ENCODE measurements at regions not wholly inside any gene's neighbourhood (a gene's known extent, or its start where the extent isn't known, plus 50 kb on each side); places are given as distances from the start of the nearest gene placed in this dataset.

- no peak for DNase-seq
Measured at GRCh38 chr6:166008441-166009369, 158.9 kb downstream of the TBXT start.

DNA sequence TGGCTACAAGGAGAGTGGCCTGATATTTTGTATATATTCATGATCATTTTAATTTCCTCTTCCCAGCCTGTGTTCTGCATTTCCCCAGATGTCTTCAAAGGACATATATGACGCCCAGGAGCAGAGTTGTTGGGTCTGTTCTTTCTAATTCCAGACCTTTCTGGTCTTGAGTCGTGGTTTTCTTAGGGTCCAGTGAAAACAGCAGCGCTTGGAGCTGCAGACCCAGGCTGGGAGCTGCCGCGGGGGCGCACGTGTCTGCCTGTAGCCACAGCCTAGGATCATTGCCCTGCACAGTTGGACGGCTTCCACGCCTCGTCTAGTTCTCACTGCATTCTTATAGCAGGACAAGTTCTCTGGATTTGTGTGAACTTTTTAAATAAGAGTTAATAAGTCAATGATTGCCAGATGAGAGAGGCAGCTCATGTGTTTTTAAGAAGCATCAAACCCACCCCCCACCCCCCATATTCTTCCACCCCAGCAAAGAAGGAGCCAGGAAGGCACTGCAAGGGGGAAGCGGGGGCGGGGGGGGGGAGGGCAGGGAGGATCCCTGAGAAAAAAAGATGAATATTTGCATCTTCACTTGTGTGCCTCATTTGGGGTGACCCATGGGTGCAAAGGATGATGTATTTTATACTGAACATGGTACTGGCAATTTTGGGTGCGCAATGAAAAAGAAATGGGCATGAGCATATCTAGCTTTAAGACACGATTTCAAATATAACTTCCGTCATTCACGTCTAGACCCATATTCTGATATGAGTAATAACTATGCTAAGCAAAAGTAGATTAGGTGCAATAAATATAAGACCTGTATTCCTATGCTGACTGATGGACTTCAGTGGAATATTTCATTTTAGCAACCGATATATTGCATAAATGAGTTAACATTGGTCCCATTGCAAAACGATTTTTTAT is 160.0 kb downstream of the TBXT start:
- no peak for DNase-seq

DNA sequence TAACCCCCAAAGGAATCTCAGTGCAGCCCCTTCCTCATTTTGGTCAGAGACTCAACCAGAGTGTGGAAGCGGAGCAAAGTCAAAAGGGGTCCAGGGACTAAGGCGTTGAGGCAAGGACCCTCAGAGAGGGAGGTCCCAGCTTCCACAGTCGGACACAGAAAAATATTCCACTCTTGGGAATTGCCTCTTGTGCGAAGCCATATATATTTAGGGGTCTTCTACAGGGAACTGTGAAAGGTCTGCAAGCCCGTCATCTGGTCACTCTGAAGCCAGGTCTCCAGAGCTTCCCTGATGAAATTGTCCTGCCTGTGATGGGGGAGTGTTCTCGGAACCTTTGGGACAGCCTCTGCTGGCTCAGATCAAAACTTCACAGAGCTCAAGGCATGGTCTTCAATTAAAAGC is 160.8 kb downstream of the TBXT start:
- DNase-seq = no peak

GRCh38 chr6:166005944-166006899 is 161.4 kb downstream of the TBXT start:
- no peak for DNase-seq

DNA sequence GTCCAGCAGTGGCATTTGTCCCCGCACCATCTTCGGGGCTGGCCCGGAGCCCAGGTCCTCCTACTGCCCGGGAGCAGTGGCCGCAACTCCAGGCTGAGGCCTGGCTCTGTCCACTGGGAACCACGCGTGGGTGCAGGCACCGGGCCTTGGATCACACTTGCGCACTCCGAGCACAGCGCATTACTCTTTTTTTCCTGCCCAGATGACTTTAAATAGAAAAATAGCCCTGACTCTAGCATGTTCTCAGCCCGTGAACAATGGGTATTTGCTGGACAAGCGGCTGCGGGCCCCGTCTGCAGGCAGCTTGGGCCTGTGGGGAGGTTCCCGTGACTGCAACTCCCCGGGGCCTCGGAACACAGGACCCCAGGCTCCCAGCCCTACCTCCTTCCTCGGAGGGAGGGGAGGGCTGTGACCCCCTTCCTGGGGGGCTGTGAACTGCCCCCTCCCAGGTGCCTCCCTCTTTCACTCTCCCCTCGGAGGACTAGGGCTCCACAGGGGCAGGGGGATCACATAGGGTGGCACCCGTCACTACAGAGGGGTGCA is 162.2 kb downstream of the TBXT start:
- DNase-seq = no peak

DNA sequence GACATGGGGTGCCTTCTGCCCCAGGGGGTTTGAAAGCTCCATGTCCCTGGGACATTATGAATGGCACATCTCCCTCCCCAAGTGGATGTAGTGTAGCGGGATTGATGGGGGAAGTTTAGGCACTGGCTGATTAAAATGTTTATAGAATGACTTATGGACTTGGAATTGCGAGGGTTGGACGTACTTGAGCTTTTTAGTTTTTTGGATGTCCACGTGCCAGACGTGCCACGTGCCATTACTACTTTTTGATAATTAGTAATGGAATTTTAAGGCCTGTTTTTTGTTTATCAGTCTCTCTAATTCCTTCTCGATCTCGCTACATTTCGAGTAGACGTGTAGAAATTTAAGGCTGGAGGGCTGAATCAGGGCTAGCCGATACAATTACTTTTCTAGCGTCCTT is 162.8 kb downstream of the TBXT start:
- DNase-seq = no peak

DNA sequence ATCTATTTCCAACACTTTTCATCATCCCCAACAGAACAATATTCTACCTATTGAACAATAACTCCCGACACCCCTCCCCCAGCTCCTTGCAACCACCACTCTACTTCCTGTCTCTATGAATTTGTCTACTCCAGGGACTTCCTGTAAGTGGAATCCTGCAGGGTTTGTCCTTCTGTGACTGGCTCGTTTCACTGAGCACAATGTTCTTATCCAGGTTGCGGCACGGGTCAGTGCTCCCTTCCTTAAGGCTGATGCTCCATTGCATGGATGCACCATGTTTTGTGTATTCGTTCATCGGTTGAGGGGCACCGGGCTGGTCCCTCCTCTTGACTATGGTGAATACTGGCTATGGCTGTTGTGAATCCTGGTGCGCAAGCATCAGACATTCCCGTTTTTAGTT is 163.2 kb downstream of the TBXT start:
- no peak for DNase-seq

DNA sequence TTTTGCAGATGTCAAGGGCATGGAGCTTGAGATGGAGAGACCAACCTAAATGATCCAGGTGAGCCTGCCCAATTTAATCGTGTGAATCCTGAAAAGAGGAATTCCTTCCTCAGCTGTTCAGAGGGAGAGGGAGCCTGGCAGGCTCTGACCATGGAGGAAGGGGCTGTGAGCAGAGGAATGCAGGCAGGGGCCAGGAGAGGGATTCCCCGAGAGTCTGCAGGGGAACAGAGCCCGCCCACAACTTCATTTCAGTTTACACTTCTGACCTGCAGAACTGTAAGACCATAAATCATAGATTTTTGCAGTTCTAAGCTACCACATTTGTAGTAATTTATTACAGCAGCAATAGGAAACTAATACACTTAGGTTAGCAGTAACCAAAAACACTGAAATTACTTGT is 164.1 kb downstream of the TBXT start:
- no peak for DNase-seq

DNA sequence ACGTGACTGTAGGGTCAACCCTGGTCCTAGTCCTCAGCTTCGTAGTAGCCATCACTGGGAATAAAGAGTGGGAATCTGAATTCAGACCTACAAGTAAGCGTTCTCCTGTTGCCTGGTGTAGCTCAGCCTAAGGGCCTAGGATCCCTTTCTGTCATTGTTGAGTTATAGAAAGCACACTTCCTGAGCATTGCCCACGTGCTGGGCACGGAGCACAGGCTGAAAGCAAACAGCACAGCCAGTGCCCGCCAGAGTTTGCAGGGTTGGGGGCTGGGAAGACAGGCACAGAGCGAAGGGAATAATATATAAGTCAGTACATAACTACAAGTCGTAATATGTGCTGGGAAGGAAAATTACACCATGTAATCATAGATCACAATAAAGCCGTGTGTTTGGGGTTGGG is 166.3 kb downstream of the TBXT start:
- no peak for DNase-seq

- DNase-seq = no peak
Measured at GRCh38 chr6:165999279-165999678, 168.4 kb downstream of the TBXT start.

DNA sequence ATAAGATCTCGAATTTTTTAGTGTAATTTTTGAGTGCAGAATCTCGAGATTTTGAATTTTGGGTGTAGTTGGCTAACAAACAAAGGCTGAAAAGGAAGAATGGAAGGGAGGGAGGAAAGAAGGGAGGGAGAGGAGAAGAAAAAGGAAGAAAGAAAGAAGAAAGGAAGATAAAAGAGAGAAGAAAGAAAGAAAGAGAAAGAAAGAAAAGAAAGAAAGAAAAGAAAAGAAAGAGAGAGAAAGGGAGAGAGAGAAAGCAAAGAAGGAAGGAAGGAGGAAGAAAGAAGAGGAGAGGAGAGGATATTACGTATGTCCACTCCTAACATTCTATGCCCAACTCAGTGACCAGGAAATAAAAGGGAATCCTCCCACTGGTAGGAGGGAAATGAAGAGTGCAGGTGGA is 169.6 kb downstream of the TBXT start:
- no peak for DNase-seq

DNA sequence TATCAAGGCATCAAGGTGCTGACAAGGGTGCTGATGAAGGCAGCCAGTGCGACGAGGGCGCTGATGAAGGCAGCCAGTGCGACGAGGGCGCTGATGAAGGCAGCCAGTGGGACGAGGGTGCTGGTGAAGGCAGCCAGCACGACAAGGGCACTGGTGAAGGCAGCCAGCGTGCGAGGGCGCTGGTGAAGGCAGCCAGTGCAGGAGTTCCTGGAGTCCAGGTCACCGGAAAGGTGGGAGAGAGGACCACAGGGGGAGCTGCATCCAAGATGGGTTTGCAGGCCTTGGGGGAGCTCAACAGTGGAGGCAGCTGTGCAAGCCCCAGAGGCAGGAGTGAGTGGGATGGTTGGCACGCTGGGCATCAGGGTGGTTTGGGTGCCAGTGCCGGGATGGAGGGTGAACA is 176.3 kb downstream of the TBXT start:
- no peak for DNase-seq

- no peak for DNase-seq
Measured at GRCh38 chr6:165990216-165990615, 177.4 kb downstream of the TBXT start.

DNA sequence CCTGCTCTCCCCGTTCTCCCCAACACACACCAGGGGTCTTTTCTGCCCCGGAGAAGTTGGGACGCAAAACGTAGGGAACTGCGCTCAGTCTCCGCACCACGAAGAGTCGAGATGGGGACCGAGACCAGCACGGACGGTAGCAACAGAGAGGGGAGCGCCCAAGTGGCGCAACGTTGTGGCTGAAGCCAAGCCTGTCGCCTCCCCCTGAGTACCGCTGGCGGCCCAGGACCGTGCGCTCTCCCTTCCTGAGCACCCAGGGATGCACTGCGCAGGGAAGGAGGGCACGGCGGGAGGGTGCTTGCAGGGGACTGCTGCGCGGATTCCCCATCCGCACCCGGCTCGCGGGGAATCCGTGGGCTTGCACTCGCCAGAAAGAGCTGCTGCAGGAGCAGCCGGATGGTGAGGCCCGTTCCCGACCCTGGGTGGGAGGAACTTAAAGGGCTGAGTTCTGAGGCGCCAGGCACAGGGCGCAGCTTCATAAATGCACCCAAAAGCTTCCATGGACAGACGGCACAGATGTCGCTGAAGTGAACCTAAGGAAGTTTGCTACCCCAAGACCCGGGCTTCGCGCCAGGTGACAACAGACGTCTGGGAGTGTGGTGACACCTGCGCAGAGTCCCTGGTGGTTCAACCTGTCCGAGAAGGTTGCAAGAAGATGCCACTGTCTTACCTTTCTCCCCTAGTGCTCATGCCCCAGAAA is 178.7 kb downstream of the TBXT start:
- no peak for DNase-seq

DNA sequence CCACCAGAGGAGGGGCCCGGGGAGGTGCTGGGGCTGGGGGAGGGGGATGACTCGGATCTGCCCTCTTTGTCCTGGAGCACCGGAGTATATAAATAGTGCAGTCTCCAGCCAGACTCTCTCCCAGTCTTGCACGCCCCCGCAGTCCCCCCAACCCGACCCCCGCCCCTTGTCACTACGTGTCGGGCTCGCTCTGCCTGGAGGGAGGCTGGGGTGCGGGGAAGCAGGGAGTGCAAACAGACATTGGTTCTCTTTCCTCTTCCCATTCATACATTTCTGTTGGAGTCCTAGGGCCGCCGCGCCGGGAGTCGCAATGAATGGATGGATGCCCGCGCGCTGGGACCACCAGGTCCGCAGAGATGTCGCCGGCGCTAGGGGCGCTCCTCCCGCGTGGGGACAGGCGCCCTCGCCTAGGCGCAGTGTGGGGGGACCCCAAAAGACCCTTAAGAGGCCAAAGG is 179.3 kb downstream of the TBXT start:
- DNase-seq = no peak

DNA sequence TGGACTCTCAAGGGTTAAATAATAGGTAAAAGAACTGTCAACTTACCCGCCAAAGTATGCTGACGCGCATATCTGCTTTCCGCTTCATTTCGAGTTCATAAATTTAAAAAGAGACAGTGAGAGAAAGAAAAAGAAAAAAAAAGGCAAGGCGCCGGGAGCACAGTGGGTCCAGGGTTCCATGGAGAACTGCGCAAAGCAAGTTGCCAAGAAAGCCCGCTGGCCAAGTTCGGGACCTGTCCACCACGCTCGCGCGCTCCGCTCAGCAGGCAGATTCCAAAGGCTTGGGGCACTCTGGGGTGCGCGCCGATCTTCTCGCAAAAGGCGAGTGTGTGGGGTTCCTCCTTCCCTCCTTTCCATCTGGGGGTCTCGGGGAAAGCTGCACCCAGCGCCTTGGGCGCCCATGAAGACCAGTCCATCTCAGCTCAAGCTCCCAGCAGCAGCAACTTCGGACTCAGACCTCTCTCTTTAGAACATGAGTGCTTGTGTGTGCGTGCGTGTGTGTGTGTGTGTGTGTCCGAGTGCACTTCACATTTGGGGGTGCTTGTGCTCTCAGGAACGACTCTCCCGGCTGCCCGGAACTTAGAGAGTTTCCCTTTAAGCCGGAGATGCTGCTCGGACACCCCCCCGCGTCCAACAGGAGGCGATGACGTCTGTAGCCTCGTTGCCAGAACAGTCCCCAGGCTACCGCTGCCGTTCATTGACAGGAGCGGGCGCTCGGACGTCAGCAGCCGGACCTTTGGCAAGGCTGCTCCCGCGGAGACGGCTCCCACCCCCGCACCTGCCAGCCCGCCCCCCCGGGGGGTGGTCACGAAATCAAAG is 180.0 kb downstream of the TBXT start:
- DNase-seq = no peak

DNA sequence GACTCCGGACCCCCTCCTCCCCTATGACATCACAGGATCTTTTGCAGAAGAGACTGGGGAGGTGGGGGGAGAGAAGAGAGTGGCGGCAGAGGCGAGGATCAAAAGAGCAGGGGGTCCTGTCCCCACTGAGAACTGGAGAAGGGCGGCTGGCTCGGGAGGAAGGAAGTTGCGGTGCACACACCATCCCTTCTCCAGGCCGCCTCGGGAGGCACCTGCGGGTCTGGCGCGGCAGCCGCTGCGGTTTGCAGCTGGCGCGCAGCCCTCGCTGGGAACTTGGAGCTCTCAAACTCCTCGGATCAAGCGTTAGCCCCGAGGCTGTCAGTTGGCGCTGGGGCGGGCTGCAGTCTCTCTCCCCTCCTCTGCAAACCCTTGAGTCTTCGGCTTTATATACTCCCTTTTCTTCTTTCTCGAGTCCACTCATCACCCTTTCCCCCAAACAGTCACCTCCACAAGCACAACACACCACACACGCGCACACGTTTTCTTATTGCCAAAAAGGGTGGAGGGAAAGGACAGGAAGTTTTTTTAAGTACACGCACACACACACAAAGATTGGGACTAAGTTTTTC is 180.7 kb downstream of the TBXT start:
- DNase-seq = no peak

DNA sequence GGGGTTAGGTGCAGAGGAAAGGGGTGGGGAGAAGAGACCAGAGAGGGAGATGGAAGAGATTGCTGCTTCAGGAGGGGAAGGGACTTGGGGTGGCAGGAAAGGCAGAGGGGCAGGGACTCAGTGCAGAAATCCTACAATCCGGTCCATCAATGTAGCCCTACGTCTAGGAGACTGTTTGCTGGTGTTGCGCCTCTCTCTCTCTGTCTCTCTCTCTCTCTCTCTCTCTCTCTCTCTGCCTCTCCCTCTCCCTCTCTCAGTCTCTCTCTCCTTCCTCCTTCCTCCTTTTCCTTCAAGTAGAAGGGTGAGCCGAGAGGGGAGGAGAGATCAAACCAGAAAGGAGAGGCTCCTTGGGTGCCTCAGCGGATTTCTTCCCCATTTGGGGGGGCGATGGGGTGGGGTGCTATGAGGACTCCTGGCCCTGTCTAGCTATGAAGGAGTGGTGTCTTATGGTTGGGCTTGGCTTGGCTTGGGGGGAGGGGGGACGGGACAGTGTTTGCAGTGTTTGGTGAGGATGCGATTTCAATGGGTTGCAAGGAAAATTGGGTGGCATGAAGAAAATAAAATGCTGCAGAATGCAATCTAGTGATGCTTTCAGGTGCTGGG is 181.2 kb downstream of the TBXT start:
- no peak for DNase-seq

GRCh38 chr6:165985806-165986299 is 181.8 kb downstream of the TBXT start:
- DNase-seq = no peak

All from CD4-positive, alpha-beta T cell treated with Interleukin-21 for 1 hour (primary cell).